EL (cell line): ENCODE measurements at regions not wholly inside any gene's neighbourhood (a gene's known extent, or its start where the extent isn't known, plus 50 kb on each side); places are given as distances from the start of the nearest gene placed in this dataset.
"Not testable (repeated sequence)": the region's sequence is repeated elsewhere in the genome, so short reads cannot be mapped to it uniquely, and the experiment has no call there.

Experiments
- DNase-seq: peaks from one replicate; pipeline ENCODE4 v3.0.0-alpha.2; 2016

- DNase-seq: not testable (repeated sequence)
These were observed 61.0 kb downstream of the SPDYE17 start for GRCh38 chr7:76971201-76971600.

GRCh38 chr7:76969892-76970291, 62.3 kb downstream of the SPDYE17 start:
- DNase-seq: not testable (repeated sequence)

- DNase-seq: not testable (repeated sequence)
These were observed 66.2 kb downstream of the SPDYE17 start for GRCh38 chr7:76965731-76966548.

- not testable (repeated sequence) for DNase-seq
These were observed 68.1 kb downstream of the SPDYE17 start for GRCh38 chr7:76964050-76964449.

DNA sequence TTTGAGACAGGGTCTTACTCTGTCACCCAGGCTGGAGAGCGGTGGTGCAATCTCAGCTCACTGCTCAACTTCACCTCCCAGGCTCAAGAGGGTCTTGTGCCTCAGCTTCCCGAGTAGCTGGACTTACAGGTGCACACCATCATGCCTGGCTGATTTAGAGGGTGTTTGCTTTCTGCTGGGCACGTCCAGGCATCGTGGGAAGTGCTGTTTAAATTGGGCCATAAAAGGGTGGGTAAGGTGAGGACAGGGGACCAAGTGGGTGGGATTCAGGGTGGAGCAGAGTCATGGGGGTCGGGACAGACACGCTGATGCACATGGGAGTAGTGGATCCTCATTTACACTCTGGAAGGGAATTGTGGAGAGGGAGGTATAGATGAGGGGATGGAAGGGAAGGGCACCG, 69.1 kb downstream of the SPDYE17 start:
- DNase-seq: not testable (repeated sequence)

- not testable (repeated sequence) for DNase-seq
These were observed 71.7 kb downstream of the SPDYE17 start for GRCh38 chr7:76960400-76960986.

DNA sequence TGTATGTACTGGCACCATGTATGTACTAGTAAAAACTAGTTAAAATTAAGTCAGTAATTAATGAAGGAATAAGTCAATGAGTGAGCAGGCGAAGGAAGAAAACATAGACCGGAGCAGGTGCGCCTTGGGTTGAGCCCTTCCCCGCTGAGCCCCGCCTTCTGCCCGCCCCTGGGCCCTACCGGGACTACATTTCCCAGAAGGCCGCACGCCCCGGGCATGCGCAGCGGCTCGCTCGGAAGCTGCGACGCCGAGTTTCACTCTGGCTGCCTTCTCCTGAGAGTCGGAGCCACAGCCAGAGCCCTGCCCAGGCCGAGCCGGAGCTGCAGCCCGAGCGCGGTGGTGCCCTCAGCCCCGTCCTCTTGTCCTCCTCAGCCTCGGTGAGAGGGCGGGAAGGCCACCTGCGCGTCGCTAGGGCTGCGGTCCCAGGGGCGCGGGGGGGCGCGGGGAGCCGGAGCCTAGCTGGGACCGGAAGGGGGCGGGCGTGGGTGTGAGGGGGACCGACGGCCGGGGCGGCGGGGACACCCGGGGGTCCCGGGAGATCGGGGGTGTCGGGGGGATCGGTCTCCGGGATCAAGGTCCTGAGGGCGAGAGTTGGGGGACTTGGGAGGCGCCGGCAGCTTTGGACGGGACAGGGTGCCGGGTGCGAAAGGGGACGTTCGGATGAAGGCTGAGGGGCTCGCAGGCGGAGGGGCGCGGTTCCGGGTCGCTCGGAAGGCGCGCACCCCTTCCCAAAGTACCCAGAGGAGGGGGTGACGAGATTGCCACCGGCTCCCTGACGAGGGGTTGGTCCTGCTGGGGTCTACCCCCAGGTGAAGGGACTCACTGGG, 72.4 kb downstream of the SPDYE17 start:
- DNase-seq: not testable (repeated sequence)

DNA sequence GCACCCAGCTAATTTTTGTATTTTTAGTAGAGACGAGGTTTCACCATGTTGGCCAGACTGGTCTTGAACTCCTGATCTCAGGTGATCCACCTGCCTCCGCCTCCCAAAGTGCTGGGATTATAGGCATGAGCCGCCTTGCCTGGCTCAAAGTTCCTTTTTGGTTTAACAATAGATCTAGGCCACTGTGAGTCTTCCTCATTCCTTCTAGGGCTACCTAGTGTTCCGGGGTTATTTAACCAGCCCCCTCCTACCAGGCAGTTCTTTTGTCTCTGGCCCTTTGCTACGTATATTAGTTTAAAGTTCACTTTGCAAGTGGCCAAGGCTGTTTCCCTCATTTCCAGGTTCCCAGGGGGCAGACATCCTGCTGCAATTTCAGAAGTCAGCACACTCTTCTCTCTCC, 75.6 kb downstream of the SPDYE17 start:
- DNase-seq: not testable (repeated sequence)

GRCh38 chr7:76955124-76955523, 77.0 kb downstream of the SPDYE17 start:
- DNase-seq: not testable (repeated sequence)

DNA sequence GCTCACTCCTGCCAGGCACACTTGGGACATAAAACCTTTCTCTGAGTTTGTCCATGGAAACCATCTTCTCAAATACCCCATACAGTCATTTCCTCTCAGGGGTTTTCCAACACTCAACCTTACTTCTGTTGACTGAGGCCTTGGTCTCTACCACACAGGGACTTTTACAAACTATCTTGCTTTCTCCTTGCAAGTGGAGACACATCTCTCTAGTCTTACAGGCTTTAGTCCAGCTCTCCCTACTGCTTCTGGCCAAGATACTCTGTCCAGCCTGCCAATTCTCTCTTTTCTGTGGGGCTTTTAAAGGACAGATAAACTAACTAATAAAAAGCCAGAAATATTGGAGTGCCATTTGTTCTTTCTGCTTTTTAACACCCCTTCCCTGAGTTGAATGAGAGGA, 87.6 kb downstream of the SPDYE17 start:
- not testable (repeated sequence) for DNase-seq

DNA sequence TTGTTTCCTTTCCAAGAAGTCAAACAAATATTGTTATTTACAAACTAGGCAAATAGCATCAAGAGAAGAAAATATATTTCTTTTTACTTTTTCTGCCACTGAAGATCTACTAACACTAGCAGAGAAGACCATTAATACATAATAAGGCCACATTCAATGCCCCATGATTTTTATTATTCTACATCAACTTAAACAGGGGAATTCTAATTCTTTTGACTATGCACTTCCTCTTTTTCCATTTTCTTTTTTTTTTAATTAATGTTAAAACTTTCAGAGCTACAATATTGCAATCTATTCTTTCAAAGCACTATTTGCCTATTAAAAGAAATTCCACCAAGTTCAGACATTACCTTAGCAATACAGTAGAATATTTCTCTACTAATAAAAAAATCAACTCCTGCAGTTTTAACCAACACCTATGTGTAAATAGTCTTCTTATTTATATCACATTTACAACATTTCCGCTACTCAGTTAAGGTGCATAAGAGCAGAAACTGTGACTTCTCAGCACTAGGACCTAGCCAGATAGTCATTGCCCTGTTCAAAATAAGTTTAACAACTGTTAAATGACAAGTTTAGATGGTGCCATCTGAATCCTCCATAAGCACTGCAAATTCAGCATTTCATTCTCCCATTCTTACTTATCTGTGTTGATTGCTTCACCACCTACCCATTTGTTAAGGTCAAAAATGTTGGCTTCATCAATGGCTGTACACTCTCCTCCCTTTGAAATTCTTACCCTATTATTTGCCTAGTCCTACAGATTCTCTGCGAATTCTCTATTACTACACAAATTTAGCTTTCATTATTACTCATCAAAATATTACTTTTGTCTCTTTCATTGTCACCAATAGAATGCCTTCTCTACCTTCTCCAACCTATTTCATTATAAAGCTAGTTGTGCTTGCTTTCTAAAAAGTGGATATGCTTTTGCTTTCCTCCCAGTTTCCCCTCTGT, 90.1 kb downstream of the SPDYE17 start:
- DNase-seq: not testable (repeated sequence)

GRCh38 chr7:76937781-76938180, 94.4 kb downstream of the SPDYE17 start:
- not testable (repeated sequence) for DNase-seq

GRCh38 chr7:76937330-76937729, 94.8 kb downstream of the SPDYE17 start:
- DNase-seq: not testable (repeated sequence)

DNA sequence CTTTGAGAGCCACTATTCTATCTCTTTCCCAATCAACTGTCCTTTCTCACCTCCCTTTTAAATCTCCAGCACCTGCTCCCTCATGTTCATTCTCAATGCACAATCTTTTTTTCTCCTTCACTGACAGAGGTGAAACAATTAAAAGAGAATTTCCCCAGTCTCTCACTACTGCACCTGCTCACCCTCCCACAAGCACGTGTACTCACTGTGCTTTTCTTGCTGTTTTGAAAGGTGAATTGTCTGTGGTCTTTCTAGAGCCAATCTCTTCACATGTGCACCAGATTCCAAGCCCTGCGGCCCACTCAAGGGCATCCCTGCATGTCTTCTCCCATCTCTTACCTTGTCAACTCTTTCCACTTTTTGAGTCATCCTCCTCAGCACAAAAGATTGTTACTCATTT, 95.8 kb downstream of the SPDYE17 start:
- not testable (repeated sequence) for DNase-seq

DNA sequence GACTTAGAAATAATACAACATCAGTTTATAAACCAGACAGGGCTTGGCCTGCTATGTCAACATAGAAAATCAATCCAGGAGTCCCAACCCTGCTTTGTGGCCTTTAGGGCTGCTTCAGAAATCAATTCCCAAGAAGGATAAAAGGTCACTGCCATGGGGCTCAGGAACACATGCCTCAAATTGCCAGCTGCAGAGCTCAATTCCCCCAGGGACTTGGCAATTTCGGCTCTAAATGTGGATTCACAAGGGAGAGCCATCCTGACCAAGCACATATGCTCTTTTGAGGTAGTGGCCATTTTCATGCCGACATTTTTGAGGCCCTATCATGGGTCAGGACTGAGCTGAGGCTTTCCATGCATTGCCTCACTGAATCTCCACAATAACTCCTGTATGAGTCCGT, 97.5 kb downstream of the SPDYE17 start:
- DNase-seq: not testable (repeated sequence)

GRCh38 chr7:76932957-76933356, 99.2 kb downstream of the SPDYE17 start:
- not testable (repeated sequence) for DNase-seq

GRCh38 chr7:76931441-76931840, 100.7 kb downstream of the SPDYE17 start:
- not testable (repeated sequence) for DNase-seq

- not testable (repeated sequence) for DNase-seq
These were observed 101.7 kb downstream of the SPDYE17 start for GRCh38 chr7:76930416-76930815.

DNA sequence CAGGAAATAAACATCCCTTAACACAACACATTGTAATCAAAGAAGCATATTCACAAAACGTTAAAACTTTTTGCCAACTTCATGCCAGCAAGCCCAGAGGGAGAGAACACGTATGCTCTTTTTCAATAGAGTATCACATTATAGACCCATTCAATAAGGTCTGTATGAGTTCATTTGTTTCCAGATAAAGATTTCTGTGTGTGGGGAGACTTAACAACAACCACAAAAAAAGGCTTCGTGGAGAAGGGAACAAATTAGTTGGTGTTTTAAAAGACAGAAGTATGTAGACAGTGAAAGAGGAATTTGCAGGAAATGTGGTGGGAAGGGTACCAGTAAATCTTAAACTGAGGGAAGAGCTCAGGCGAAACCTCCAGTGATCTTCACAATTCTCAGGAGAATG, 103.4 kb downstream of the SPDYE17 start:
- DNase-seq: not testable (repeated sequence)

DNA sequence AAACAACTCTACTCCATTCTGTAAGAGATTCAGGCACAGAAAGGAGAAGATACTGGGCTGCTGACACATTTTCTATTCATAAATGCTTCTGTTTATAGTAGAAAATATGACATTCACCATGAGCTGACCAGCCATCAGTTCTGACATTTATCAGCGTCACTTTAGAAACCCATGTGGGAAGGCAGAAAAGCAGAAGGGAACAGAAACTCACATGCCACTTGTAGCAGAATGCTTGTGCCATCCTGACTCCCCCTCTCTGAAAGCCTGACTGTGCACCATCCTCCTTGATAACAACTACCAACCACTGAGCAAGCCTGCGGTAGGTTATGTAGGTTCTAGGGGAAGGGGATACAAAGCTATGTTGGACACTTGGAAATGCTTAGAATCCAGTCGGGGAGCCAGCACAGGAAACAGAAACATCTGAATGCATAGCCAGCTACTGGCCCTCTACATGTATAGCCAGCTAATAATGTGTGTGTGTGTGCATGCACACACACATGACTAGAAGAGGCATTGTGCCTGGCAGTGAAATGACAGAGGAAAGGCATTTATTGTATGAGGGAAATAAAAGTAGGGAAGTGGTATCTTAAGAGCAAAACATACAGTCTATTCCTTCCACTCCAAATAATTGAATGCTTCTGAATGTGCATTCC, 104.3 kb downstream of the SPDYE17 start:
- not testable (repeated sequence) for DNase-seq

DNA sequence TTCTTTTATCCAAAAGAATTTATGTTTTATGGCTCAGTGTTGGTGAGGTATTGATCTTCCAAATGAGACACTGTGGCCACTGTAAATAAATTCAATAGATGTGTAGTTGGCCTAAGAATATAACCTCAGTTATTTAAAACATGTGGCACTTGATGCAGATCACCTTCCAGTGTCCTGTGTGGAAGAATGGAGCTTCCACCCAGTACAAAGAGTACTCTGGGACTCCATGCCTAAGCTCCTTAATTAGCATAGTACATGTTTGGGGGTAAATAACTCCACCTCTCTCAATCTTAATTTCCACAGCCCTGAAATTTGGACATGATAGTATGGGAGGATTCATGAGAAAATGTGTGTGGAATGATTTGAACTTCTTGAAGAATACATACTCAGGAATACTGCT, 105.7 kb downstream of the SPDYE17 start:
- not testable (repeated sequence) for DNase-seq

DNA sequence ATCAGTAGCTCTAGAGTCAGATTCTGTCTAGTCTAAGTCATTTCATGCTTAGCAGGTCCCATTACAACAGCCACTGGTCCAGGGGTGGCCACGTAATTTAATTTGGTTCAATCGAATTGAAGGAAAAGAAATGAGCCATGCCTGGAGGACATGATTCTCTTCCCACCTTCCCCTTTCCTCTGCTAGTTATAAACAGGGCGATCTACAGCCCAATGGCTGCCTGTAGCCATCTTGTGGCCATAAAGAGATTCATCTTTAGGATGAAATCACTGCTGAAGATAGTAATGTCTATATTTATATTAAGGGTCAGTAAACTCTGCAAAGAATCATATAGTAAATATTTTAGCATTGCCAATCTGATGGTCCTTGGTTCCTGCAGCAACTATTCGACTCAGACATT, 107.4 kb downstream of the SPDYE17 start:
- DNase-seq: peak; percentile 3
